ENCODE measurements at regions not wholly inside any gene's neighbourhood (a gene's known extent, or its start where the extent isn't known, plus 50 kb on each side); places are given as distances from the start of the nearest gene placed in this dataset.

DNA sequence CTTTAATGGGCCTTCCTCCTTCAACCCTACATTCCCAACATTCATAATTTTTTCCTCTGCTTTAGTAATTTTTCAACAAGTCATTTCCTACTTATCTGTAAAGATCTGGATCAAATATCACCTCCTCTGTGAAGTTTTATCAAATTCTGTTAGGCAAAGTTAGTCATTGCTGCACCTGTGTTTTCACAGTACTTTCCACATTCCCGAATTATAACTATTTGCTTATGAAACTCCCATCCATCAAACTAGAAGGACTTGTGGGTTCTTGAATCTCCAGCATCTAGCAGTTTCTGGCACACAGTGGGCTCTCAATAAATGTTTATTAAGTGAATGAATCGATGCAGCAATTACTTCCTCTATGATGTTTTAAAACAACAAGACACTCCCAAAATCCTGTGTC is 257.6 kb downstream of the HDGFL1 start:
- peak; percentile 84 for DNase-seq (ENCODE audit: low read depth, low spot score)
- H3K4me3 ChIP-seq (replicated peaks in 1 of 3; ENCODE audit: insufficient read depth in 1 of 3, low read depth in 1 of 3, low read length in 3 of 3), result no peak overlapping the region
- no peaks in the 10 kb centered on the region for H3K36me3 ChIP-seq (ENCODE audit: control insufficient read depth in 2 of 2, extremely low read depth in 1 of 2, insufficient read depth in 2 of 2, low read length in 2 of 2)
- peak overlapping the region; percentile 96 for H3K27ac ChIP-seq (ENCODE audit: insufficient read depth, low read depth, low read length)
- H3K9me1 ChIP-seq (replicated peaks; ENCODE audit: control insufficient read depth, extremely low read depth, insufficient read depth, low read length), result no peaks in the 10 kb centered on the region
- no peaks in the 10 kb centered on the region for H3K9me3 ChIP-seq (replicated peaks; ENCODE audit: control insufficient read depth, insufficient read depth, low read length)
- dilution Hi-C loops (cut with MboI; ENCODE audit: extremely low pct_ligation_motif_present, low sequenced_read_pairs), result no loop called here
- no peaks in the 10 kb centered on the region for H3K79me2 ChIP-seq (ENCODE audit: control insufficient read depth, insufficient read depth, low read length)
- ChIA-PET CTCF (interaction anchor here (0.7 to 2.4 kb wide), 7 partner anchors 23 to 1233 kb away, joined by 3 to 12 read pairs (median 4); partner anchors contain the start of gene SOX4), POLR2A (interaction anchor here (3.0 kb wide), 1 partner anchor 1233 kb away, joined by 13 read pairs; the partner anchor contains the start of gene SOX4)
- no TSS peak for BruUV-seq (replicated peaks)
- intact Hi-C loops (cut with micrococcal nuclease), result loop anchor here (1.0 to 10.0 kb wide), 6 partner anchors 505 to 1950 kb away; no protein-coding TSS in a partner anchor
- peak overlapping the region; percentile 39 for H2AFZ ChIP-seq (ENCODE audit: low read depth, low read length)
- no peaks in the 10 kb centered on the region for H4K20me1 ChIP-seq (replicated peaks; ENCODE audit: control insufficient read depth, extremely low read depth, insufficient read depth, low read length)
- H3K9ac ChIP-seq (replicated peaks; ENCODE audit: extremely low read depth, insufficient read depth, low read length), result peak overlapping the region; percentile 96
- no peak overlapping the region for H3K4me2 ChIP-seq (ENCODE audit: insufficient read depth, low read length)
- TF ChIP-seq, protein P1, sequence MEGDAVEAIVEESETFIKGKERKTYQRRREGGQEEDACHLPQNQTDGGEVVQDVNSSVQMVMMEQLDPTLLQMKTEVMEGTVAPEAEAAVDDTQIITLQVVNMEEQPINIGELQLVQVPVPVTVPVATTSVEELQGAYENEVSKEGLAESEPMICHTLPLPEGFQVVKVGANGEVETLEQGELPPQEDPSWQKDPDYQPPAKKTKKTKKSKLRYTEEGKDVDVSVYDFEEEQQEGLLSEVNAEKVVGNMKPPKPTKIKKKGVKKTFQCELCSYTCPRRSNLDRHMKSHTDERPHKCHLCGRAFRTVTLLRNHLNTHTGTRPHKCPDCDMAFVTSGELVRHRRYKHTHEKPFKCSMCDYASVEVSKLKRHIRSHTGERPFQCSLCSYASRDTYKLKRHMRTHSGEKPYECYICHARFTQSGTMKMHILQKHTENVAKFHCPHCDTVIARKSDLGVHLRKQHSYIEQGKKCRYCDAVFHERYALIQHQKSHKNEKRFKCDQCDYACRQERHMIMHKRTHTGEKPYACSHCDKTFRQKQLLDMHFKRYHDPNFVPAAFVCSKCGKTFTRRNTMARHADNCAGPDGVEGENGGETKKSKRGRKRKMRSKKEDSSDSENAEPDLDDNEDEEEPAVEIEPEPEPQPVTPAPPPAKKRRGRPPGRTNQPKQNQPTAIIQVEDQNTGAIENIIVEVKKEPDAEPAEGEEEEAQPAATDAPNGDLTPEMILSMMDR (IDR thresholded peaks at IDR 0.05; ENCODE audit: extremely low read depth in 1 of 2, insufficient read depth in 1 of 2, low read depth in 1 of 2, low read length in 2 of 2), result no peak
- TF ChIP-seq FOS (IDR thresholded peaks at IDR 0.05; ENCODE audit: borderline replicate concordance, insufficient read depth, low read length) (peak; percentile 6), EZH2 (IDR thresholded peaks at IDR 0.05; ENCODE audit: borderline replicate concordance, low read depth, low read length, severe bottlenecking) (no peak), POLR2A (IDR thresholded peaks at IDR 0.05; ENCODE audit: low read depth, low read length) (no peak), GATA2 (IDR thresholded peaks at IDR 0.05; ENCODE audit: insufficient read depth, insufficient read length, low read depth, low read length) (peak; percentile 82), JUN (IDR thresholded peaks at IDR 0.05; ENCODE audit: borderline replicate concordance, insufficient read depth, insufficient read length, low read depth) (peak; percentile 8), MYC (IDR thresholded peaks at IDR 0.05; ENCODE audit: low read depth, low read length) (no peak)
- TF ChIP-seq, protein P2, sequence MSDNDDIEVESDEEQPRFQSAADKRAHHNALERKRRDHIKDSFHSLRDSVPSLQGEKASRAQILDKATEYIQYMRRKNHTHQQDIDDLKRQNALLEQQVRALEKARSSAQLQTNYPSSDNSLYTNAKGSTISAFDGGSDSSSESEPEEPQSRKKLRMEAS (IDR thresholded peaks at IDR 0.05; ENCODE audit: insufficient read depth, insufficient read length), result no peak
- peaks cover 31% of the 10 kb centered on the region for H3K4me1 ChIP-seq (ENCODE audit: control insufficient read depth, extremely low read depth, insufficient read depth, low read length)
- no peaks in the 10 kb centered on the region for H3K27me3 ChIP-seq (ENCODE audit: control insufficient read depth in 2 of 2, insufficient read depth in 2 of 2, low read length in 2 of 2)
- no peak for FAIRE-seq
